ENCODE measurements at regions not wholly inside any gene's neighbourhood (a gene's known extent, or its start where the extent isn't known, plus 50 kb on each side); places are given as distances from the start of the nearest gene placed in this dataset.
"Not testable (repeated sequence)": the region's sequence is repeated elsewhere in the genome, so short reads cannot be mapped to it uniquely, and the experiment has no call there.

DNA sequence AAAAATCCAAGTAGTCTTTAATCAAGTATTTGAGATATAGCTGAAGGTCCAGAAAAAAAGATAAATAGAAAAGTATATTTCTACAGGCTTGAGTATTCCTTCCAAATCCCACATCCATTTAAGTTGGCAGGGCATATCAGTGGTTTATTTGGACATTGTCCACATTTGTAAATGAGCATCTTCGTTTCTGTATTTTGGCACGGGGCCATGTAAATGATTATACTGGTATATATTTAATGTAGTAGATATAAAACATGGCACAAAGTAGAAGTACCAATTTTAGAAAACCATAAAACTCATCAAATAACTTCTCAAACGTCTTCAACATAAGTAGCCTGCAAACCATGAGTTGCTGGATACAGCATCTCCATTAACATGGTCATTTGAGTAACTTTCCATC is 437.4 kb upstream of the SOX5 start:
- FAIRE-seq (no peak), DNase-seq (ENCODE audit: insufficient read length, low spot score) (no peak)

DNA sequence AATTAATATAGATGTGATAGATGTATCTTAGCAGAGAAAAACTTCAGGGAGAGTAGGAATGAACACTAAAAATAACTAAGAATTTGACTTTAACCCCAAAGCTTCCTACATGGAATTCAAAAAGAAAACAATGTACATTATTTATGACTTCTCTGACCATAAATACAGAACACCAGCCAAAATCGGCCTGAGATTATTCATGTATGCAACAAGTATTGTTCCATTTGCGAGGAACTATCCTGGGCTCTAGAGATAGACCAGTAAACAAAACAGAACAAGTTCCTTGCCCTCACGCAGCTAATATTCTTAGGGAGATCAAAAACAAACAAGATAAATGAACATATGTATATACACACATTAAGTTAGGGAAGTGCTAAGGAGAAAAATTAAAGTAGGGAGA is 432.3 kb upstream of the SOX5 start:
- no peak for DNase-seq (ENCODE audit: insufficient read length, low spot score)
- no peak for FAIRE-seq

DNA sequence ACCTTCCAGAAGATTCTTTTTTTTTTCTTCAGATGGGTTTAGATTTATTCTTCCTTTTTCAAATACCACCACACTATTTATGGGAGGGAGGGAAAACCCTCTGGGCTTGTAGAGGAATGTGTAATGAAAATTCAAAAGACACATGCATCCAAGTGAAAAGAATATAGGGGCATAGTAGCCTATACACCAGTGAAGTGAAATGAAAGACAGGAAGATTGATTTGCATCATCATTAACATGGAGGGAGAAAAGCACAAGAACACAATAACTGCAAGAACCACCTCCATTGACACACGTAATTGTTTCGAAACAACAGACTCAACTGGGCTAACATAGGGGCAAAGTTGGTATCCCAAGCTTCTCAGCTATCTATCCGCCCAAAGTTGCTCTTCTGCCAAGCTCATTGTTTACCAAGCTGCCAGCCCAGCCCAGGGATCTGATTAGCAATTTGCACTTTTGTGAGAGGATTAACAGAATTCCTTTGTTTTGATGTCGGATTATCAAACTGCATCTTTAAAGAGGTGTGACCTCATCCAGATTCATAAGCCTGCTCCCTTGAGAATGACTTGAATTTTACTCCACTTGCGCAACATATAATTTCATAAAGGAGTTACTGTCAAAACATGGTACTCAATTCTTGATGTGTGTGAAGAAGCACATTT is 430.5 kb upstream of the SOX5 start:
- DNase-seq (ENCODE audit: insufficient read length, low spot score) (no peak), FAIRE-seq (no peak)

DNA sequence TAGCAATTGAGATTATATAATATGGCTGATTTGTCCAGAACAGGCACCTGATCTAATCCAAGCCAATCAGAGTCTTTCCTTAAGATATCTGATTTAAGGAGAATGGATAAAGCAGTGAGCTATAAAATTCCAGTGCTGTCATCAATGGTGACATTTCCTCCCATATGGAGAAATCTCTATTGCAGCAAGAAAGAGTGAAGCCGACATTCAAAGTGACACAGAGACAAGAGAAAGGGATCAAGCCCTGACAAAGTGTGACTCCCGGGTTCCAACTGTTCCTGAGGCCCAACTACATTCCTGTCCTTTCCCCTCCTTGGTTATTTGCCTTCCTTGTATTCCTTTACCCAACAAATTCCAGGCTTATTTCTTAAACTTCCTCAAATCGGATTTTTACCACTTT is 430.0 kb upstream of the SOX5 start:
- DNase-seq (ENCODE audit: insufficient read length, low spot score): no peak
- no peak for FAIRE-seq

DNA sequence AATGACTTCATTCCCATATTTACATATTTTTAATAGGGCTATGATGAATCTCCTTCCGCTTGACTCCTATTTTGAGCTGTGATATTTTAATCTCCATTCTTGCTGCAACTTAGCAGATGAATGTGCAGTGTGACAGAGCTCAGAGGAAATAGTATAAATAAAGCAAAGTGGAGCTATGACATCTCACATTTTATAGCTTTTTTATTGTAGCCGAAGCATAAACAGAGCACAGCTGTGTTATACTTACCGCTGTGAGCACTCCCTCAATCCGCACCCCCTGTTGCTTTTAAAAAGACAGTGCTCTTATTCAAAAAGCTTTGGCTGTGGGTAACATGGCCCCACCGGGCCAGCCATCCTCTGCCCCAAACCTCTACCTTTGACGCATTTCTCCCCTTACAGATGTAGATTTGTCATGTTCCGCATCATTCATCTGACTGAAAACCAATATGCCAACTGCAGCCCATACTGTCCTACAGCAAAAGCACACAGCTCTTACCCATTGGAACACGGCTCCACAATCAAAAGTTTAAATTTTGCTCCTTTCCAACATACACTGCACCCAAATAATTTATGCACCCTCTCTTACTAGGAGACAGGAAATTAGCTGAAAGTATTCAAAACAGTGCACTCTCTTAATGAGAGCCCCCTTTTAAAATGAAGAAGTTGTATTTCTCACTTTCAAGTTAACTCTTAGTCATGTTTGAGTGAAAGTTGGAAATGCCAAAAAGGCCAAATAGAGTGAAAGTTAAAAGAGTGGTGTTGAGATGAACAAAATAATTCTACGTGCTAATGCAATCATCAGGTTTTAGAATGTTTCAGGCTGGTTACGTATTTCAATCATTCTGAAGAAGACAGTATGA is 429.3 kb upstream of the SOX5 start:
- DNase-seq (ENCODE audit: insufficient read length, low spot score): no peak
- peak; percentile 88 for FAIRE-seq

DNA sequence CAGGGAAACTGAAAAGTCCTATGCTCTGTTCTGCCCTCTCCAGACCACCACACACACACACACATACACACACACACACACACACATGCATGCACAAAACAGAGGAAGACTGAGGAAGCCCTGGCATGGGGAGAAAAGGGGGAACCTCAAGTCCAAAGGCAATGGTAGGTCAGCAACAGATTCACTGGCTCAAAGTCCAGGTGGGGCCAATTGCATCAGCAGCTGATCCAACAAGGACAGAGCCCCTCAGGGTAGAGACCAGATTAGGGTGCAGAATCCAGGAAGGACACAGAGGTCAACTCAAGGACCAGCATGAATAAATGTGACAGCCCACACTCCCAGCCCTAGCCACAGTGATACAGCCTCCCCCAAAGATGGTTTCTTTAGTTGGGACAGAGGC is 425.0 kb upstream of the SOX5 start:
- DNase-seq (ENCODE audit: insufficient read length, low spot score) (no peak), FAIRE-seq (no peak)

DNA sequence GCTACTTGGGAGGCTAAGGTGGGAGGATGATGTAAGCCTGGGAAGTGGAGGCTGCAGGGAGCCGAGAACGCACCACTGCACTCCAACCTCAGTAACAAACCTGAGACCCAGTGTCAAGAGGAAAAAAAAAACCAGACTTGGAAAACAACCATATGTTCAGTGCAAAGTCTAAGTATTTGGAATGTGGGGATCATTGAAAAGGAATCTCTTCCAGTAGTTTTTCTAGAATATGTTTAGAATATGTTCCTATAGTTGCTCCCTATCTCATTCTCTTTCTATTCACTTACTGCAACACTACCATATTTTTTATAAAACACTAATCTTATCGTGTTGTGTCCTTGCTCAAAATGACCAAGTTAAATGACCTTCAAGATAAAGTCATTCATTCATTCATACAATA is 423.5 kb upstream of the SOX5 start:
- no peak for DNase-seq (ENCODE audit: insufficient read length, low spot score)
- FAIRE-seq: no peak

DNA sequence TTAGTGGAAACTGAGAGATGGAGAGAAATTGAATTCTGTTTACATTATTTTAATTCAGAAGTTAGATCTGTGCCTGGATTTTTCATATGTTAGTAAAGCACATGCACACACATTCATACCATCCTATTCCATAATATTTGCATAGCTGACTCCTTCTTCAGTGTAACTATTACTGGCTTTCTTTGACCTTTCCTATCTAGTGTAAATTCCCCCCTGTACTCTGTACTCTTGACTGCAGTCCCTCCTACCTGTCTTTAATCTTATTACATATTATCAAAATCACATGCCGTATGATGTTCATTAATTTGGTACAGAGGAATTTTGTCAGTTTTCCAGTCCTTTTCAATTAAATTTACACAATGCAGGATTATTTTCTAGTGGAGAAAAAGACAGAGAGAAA is 417.0 kb upstream of the SOX5 start:
- no peak for DNase-seq (ENCODE audit: insufficient read length, low spot score)
- no peak for FAIRE-seq

DNA sequence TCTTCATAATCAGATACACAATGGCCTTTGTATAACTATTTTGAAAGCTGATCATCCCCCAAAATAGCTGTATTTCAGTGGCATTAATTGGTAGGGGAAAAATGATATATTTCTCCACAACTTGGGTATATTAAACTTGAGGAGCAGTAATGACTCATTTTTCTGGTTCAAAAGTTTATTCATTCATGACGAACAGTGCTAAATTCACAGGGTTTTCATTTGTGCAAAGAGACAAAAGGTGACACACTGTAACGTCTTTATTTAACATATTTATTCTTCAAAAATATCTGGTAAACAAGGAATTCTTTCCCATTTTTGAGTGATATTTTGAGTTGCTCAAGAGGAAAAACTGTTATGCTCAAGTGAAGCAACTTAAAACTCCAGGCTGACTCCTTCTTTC is 415.5 kb upstream of the SOX5 start:
- no peak for DNase-seq (ENCODE audit: insufficient read length, low spot score)
- no peak for FAIRE-seq

DNA sequence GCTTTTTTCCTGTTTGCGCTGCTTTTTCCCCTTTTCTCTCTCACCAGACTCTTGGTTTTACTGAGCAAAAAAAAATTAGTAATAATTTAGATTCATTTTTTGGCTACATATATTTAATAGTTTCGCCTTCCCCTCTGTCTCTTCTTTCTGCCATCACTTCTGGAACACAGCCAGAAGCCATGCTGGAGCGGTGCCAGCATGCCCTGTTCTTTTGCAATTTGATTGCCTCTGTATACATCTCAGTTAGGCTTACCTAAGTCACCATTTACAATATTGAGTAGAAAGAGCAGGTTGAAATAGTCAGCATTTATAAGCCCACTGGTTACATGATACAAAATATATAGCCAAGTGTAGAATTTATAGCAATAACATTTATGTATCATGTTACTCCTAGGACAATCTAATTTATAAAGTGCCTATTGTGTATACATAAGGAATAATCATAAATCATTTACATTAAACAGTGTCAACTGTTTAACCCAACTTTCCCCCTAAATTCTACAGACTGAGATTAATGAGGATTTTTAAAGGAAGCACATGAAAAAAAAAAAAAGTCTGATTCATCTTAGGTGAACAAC is 413.8 kb upstream of the SOX5 start:
- FAIRE-seq (no peak), DNase-seq (ENCODE audit: insufficient read length, low spot score) (no peak)

DNA sequence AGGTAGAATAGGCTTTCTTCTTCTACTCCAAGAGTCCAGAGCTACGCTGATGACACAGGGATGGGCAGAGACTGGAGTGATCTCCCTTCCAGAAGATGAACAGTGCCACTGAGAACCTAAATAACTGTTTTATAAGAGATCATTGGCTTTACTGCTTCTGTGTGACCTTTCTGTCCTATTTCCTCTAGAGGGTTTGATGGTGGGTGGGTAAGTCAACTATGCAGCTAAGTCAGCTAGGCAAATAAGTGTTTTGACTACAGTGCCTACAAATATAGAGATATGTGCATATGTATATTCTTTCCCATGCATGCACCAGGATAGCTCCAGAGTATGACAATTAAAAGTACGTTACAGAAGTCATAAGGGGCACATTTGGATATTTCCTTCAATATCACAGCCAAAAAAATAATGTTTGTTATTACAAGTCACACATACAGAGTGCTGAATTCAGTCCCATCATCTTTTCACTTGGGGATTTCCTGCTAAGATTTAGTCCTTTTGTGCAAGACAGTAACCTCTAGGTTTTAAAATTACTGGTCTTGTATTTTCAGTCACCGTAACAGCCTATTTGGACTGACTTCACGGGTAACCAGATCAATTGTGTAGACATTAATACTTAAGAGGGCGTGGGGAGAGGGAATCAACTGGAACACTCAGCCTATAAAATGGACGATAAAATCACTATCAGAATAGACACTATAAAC is 412.6 kb upstream of the SOX5 start:
- peak; percentile 21 for FAIRE-seq
- no peak for DNase-seq (ENCODE audit: insufficient read length, low spot score)

DNA sequence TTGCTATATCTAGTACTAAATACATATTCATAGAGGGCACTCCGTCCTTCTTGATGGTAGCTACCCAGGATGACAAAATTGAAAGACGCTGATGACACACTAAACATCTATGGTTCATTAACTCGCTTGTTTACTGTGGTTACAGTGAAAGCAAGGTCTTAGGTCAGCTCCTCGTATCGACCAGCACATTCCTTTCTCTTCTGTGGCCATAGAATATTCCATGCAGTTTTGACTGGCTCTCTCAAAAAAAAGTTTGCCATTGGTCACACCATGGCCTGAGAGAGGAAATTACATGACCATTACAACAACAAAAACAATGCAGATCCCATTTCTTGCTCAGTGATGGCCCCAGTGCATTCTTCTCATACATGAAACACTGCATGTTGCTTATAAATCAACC is 411.4 kb upstream of the SOX5 start:
- DNase-seq (ENCODE audit: insufficient read length, low spot score) (no peak), FAIRE-seq (peak; percentile 87)

DNA sequence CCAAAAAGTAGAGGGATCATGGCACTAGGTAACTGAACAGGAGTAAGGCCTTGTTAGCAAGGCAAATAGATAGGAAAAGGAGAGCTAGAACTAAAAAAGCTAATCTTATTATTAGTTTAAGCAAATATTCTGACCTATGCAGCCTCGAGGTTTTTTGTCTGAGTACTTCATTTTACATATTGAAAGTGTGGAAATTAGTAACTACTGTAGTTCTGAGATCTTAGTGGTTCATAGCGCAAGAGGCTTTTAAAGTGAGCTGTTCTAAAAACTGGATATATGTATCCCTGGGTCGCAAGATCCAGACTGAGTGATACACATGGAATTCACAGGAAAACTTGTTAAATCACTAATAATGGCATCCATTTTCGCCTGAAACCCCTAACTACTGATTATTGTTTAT is 411.0 kb upstream of the SOX5 start:
- peak; percentile 60 for FAIRE-seq
- DNase-seq (ENCODE audit: insufficient read length, low spot score): no peak

DNA sequence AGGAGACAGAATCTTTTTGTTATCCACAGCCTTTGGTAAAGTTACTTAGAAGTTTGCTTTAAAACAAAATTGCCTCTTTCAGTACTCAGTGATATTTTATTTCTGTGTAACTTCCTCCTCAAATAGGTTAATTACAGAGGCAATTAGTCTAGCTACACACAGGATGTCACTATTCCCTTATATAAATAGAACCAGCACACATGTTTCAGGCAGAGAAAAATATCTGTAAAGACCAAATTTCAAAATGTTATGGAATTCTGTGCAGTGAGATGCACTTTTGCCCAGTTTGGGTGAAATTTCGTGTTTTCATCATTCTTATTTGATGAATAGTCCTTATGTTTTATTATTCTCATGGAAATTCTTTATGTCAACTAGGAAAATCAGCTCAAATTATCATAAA is 410.6 kb upstream of the SOX5 start:
- no peak for DNase-seq (ENCODE audit: insufficient read length, low spot score)
- FAIRE-seq: peak; percentile 60

DNA sequence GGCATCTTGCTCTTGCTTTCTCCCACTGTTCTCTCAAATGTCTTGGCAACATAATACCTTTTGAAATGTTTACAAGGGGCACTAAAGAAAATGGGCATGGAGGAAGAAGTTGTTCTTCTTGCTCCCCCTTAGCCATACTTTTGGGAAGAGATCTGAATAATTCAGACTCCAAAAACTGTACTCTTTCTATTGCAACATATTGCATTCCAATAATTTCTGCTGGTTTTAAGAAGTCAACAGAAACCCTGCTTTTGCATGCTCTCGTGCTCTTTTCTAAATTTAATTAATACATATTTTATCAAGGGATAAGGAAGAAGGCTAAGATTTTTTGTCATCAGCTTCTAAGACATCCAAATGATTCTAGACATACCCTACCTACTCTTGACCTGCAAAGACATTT is 409.9 kb upstream of the SOX5 start:
- FAIRE-seq (no peak), DNase-seq (ENCODE audit: insufficient read length, low spot score) (no peak)

DNA sequence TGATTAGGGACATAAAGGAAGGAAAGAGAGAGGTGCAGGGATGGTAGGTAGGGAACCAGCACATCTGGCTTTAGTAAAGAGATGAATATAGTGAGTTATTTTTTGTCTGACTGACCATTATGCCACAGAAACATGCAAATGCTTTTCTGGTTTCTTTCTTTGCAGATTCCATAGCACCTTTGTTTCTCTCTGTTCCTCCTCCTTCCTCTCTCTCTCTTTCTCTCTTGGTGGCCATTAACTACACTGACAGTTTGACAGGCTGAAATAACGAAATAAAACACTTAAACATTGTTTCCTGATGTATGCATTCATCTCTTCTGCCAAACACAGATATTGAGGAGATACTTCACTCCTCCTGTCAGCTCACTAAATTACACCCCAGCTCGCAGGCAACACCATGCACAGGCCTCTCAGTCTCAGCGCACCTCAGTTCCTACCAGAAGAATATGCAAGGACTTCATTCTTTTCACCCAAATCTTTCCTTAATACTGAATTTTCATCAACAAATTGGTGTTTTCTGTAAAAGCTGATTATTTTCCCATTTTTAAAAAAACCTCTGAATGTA is 406.9 kb upstream of the SOX5 start:
- peak; percentile 66 for FAIRE-seq
- DNase-seq (ENCODE audit: insufficient read length, low spot score): no peak

DNA sequence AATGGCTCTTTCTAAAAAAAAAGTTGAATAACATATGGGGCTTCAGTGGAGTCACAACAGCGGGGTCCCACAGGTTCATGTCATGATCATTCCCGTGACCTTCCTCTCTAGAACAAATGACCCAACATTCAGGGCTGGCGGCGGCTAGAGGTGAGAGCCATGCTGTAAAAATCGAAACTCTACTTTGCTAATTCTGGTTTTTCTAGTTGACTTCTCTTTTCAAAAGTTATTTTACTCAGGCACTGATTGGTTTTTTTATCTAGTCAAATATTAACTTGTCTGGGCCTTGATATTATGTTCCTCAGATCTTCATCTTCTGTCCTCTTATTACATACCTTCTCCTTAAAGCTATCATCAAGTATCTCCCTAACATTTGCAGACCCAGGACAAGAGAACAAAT is 402.9 kb upstream of the SOX5 start:
- FAIRE-seq (no peak), DNase-seq (ENCODE audit: insufficient read length, low spot score) (no peak)

DNA sequence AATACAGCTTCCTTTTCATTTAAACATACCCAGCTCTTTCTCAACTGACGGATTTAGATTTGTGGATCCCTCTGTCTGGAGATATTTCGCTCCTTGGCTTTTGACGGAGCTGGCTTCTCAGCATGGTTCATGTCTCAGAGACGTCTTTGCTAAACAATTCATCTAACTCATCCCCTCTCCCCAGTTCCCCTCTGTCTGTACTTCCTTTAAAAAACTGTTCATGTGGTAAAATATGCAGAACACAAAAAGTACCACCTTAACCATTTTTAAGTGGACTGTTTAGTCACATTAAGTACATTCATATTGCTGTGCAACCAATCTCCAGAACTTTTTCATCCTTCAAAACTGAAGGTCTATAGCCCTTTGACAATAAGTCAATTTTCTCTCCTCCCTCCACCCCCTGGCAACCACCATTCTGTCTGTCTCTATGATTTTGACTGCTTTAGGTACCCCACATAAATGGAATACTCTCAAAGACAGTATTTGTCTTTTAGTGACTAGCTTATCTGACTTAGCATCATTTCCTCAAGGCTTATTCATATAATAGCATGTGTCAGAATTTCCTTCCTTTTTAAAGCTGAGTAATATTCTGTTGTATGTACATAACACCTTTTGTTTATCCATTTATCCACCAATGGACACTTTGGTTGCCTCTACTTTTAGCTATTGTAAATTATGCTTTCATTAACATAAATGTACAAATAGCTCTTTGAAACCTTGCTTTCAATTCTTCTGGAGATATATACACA is 399.8 kb upstream of the SOX5 start:
- FAIRE-seq (no peak), DNase-seq (ENCODE audit: insufficient read length, low spot score) (no peak)

DNA sequence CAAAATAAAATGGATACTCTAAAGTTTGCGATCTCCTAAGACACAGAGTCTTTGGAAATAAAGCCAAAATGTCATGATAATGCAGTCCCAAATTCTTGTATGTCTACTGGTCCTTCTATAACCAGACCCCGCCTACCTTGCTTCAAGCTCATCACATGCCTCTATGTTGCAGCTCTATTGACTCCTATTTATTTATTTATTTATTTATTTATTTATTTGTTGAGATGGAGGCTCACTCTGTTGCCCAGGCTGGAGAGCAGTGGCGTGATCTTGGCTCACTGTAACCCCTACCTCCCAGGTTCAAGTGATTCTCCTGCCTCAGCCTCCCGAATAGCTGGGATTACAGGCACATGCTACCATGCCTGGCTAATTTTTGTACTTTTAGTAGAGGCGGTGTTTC is 398.7 kb upstream of the SOX5 start:
- FAIRE-seq; DNase-seq (ENCODE audit: insufficient read length, low spot score): not testable (repeated sequence)

DNA sequence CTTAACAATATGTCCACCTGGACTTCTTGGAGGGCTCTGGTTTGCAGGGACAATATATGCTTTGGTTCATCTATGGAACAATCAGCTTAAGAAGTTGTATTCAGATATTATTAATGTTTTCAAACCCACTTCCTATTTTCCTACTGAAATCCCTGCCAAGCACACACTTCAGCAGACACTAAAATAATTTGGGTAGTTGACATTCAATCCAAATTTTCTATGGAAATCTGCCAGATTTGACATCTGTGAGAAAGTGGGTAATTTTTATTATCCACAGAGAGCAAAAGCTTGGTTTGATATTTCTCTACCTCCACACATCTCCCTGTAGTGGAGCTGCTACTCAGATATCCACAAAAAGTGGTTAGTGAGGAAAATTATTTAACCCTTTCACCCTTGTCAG is 378.8 kb upstream of the SOX5 start:
- FAIRE-seq: no peak
- DNase-seq (ENCODE audit: insufficient read length, low spot score): no peak

All from GM19239 (cell line).